ENCODE measurements at regions not wholly inside any gene's neighbourhood (a gene's known extent, or its start where the extent isn't known, plus 50 kb on each side); places are given as distances from the start of the nearest gene placed in this dataset.
A peak's percentile ranks its signal among the peaks of the same experiment; 100 is the strongest.
"Not testable (repeated sequence)": the region's sequence is repeated elsewhere in the genome, so short reads cannot be mapped to it uniquely, and the experiment has no call there.

DNA sequence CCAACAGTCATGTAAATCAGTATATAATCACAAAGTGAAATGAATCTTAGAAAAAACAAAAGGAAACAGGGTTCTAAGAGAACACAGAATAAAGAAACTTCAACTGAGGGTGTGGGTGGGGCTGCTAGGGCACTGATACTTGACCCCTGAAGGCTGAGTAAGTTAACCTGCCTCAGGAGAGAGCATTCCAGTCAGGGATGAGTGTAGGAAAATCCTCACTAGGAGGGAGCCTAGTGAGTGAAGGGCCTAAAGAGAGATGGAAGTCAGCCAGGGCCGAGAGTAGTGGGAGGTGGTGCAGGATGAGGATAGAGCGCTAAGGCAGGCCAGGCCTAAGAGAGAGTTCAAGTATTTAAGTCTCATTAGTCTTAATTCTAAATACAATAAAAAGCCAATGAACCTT lies 342.6 kb downstream of the SATB2 start:
- no peak for TF ChIP-seq POLR2A (IDR thresholded peaks at IDR 0.05; ENCODE audit: low read depth, low read length)
- no peak for FAIRE-seq
- DNase-seq (ENCODE audit: insufficient read length, low spot score): no peak

DNA sequence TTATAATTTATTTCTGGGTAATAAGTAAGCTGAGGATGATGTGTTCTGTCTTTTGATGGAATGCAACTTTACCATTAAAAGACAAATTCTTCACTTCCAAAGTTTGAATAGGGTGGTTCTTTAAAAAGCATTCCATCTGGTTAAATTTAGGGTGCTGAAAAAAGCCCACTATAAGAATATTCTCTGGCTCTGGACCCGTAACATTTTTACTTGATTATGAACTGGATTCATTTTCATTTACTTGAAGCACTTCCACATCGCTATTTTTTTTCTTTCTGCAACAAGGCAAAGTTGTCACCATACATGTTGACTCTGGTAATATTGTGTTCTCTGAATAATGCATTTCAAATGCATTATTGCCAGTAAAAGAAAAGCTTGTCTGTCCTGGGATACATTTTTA lies 344.6 kb downstream of the SATB2 start:
- DNase-seq (ENCODE audit: insufficient read length, low spot score) (no peak), FAIRE-seq (no peak)
- TF ChIP-seq POLR2A (IDR thresholded peaks at IDR 0.05; ENCODE audit: low read depth, low read length): no peak

DNA sequence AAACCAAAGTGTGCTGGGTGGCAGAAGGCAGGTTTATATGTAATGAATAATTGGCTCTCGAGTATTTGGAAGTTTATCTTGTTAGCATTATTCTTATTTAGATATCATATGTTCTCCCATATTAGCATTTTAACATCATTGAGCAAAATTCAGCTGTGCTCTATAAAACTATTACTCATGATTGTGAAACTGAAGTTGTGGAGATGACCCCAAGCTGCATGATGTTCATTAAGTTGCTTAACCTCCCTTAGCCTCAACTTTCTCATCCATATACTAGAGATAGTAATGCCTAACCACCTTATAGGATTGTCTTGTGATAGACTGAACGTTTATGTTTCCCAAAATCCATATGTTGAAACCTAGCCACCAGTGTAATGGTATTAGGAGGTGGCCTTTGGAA lies 346.3 kb downstream of the SATB2 start:
- no peak for TF ChIP-seq POLR2A (IDR thresholded peaks at IDR 0.05; ENCODE audit: low read depth, low read length)
- DNase-seq (ENCODE audit: insufficient read length, low spot score) (no peak), FAIRE-seq (no peak)

DNA sequence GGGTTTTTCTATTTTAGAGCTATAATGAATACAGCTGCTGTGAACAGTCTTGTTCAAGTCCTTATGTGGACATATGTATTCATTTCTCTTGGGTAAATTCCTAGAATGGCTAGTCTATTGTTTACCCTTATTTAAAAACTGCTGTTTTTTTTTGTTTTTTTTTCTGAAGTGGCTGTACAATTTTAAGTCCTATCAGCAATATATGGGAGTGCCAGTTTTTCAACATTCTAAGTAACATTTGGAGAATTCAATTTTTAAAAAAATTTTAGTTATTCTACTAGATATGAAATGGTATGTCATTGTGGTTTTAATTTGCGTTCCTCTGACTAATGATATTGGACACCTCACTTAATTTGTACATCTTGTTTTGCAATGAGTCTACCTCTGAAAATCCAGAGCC lies 349.7 kb downstream of the SATB2 start:
- DNase-seq (ENCODE audit: insufficient read length, low spot score) (no peak), FAIRE-seq (no peak)
- TF ChIP-seq POLR2A (IDR thresholded peaks at IDR 0.05; ENCODE audit: low read depth, low read length): no peak

DNA sequence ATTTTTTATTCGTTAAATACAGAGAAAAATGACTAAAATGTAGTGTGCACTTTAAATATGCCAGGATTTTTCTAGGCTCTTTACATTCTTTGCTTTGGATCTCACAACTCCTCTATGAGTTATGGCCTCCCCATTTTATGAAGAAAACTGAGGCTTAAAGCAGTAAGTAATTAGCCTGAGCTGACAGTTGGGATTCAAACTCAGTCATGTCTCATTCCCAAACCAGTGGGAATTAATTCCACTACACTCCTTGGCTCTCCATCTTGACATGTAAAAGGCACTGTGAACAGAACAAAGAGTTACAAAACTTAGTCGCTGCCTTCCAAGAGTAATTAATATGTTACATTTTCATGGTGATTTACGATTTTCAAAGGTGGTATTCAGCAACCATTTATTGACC lies 351.9 kb downstream of the SATB2 start:
- FAIRE-seq (no peak), DNase-seq (ENCODE audit: insufficient read length, low spot score) (no peak)
- TF ChIP-seq POLR2A (IDR thresholded peaks at IDR 0.05; ENCODE audit: low read depth, low read length): no peak

DNA sequence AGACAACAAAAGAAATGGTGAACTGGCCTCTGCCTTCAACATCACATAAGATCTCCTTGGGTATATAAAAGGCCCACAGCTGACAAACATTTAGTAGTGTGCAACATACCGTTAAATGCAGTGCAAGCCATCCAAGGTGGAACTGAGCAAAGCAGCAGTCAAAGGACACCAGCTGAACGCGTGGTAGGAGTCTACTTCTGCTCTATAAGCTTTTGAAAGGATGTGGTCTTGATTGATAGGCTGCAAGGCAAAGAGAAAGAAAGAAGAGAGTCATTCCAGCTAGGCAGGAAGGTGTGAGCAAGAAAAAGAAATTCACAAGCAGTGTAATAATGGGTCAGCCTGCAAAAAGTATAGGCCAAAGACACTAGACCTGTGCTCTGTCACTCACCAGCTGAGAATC lies 356.3 kb downstream of the SATB2 start:
- no peak for DNase-seq (ENCODE audit: insufficient read length, low spot score)
- no peak for FAIRE-seq
- TF ChIP-seq POLR2A (IDR thresholded peaks at IDR 0.05; ENCODE audit: low read depth, low read length): no peak

DNA sequence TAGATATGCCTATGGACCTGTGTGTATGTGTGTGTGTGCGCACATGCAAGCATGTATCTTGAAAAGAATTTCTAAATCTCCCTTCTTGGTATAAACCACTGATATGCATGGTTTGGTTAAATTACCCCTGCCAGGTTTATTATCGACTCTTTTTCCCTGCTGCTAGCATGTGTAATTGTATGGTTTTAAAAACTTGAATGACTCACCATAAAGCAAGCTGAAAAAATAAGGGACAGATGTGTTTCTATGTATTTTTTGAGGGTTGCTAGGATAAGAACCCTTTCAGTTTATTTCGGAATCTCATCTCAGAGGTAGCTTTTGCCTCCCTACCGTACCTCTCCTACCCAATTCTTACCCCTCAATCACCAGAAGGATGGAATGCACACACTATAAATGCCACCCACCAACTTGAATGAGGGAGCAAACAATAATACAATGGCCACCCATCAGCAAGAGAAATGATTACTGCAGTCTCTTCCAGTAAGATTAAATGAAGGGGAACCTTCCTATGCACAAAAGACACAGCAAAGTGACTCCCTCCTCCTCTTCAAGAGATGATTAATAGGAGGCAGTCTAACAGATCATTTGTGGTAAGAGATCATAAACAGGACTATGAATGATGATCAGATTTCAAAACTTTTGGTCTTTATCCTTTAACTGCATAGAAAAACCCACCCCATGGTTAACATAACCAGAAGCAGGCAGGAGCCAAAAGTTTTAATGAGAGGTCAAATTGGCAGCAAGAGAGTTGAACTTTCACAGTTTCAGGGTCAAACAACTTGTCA lies 357.2 kb downstream of the SATB2 start:
- TF ChIP-seq POLR2A (IDR thresholded peaks at IDR 0.05; ENCODE audit: low read depth, low read length): no peak
- DNase-seq (ENCODE audit: insufficient read length, low spot score) (no peak), FAIRE-seq (no peak)

DNA sequence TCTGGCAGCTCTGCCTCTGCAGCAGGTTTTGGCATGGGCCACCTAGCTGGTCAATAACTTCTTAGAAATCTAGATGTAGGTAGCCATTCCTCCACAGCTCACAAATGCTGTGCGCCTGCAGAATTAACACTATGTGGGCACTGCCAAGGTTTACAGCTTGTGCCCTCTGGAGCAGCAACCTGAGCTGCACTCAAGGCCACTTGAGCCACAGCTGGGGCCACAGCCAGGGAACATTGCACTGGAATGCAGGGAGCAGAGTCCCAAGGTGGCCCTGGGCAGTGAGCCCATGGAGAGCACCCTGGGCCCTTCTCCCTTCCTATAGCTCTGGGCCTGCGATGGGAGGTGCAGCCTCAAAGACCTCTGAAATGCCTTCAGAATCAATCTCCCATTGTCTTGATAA lies 365.3 kb downstream of the SATB2 start:
- FAIRE-seq: no peak
- TF ChIP-seq POLR2A (IDR thresholded peaks at IDR 0.05; ENCODE audit: low read depth, low read length): no peak

DNA sequence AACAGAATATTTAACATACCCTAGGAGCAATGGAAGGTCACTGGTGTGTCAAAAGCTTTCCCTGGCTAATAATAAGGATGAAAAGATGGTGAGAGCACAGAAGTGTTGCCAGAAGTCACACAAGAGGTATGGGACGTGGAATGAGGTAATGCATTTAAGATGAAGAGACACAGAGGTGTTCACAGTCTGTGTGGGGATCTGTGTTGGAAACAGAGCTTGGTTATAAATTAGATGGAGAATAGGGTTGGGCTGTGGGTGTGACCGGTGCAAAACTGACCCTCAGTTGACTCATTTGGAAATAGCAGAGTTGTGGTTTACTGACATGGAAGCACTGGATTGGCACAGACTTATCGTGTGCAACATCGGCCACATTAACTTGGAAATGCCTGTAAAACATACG lies 372.5 kb downstream of the SATB2 start:
- DNase-seq (ENCODE audit: insufficient read length, low spot score) (no peak), FAIRE-seq (peak; percentile 95)
- no peak for TF ChIP-seq POLR2A (IDR thresholded peaks at IDR 0.05; ENCODE audit: low read depth, low read length)

More for the DNA sequence above, 365.3 kb downstream of the SATB2 start:
- no peak for DNase-seq (ENCODE audit: insufficient read length, low spot score)

DNA sequence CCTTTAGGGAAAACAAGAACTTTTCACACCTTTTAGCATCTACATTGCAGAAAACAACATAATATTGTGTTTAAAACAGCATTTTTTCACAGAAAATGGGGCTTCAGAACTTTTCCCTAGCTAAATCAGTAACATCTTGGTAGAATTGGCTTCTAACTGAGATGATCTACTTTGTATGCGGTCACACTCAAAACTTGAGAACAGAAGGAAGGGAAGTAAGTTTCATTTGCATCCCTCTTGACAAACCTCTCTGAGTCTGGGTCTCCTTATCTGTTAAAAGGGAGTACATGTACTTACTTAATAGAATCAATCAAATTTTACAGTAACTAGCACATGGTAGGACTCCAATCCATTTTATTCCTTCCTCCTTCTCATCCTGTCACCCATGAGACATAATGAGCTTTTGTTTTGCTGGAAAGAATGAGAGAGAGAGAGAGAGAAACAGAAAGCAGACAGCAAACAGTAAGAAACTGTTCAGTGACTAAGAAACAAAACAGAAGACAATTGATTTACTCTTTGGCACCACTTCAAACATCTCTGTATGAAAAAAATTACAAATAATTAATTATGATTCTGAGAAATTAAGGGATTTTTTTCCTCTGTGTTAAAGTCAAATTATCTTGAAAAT lies 387.3 kb downstream of the SATB2 start:
- DNase-seq (ENCODE audit: insufficient read length, low spot score): no peak
- TF ChIP-seq POLR2A (IDR thresholded peaks at IDR 0.05; ENCODE audit: low read depth, low read length): no peak
- peak; percentile 36 for FAIRE-seq

DNA sequence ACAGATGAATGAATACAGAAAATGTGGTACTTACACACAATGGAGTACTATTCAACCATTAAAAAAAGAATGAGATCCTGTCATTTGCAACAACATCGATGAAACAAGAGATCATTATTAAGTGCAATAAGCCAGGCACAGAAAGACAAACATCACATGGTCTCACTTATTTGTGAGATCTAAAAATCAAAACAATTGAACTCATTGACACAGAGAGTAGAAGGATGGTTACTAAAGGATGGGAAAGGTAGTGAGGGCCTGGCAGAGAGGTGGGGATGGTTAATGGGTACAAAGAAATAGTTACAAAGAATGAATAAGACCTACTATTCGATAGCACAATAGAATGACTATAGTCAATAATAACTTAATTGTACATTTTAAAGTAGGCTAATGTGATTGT lies 393.5 kb downstream of the SATB2 start:
- FAIRE-seq (no peak), DNase-seq (ENCODE audit: insufficient read length, low spot score) (no peak)
- TF ChIP-seq POLR2A (IDR thresholded peaks at IDR 0.05; ENCODE audit: low read depth, low read length): no peak

DNA sequence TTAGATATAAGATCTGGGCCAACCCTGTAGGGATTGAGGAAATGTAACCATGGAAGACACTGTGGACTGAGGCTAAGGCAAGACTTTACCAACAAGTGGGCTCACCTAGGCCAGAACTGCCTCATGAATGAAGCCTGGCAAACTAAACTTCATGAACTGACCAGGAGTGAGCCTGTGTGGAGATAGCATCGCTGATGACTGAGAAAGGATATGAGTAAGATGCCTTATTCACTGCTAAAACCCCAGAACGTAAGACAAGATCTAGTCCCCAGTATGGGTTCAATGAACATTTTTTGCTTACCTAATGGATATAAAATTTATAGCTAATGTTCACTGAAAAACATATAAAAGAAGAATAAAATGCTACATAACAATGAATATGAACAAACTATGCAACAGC lies 399.8 kb downstream of the SATB2 start:
- TF ChIP-seq POLR2A (IDR thresholded peaks at IDR 0.05; ENCODE audit: low read depth, low read length): no peak
- DNase-seq (ENCODE audit: insufficient read length, low spot score) (no peak), FAIRE-seq (no peak)

DNA sequence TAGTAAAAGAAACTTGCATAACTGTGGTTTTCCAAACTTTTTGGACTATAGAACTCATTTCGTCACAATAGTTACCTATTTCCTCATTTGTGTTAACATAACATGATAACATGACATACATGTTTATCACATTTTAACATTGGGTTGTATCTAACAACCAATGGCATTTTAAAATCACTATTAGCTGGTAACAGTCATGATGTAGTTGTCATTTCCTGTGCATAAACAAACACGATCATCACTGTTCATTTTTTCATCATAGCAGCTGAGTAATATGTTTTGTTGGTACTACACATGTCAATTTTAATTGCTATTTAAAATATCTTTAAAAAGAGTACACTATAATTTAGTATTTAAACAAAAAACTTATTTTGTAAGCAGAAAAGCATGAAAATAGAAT lies 402.4 kb downstream of the SATB2 start:
- FAIRE-seq (no peak), DNase-seq (ENCODE audit: insufficient read length, low spot score) (no peak)
- no peak for TF ChIP-seq POLR2A (IDR thresholded peaks at IDR 0.05; ENCODE audit: low read depth, low read length)

DNA sequence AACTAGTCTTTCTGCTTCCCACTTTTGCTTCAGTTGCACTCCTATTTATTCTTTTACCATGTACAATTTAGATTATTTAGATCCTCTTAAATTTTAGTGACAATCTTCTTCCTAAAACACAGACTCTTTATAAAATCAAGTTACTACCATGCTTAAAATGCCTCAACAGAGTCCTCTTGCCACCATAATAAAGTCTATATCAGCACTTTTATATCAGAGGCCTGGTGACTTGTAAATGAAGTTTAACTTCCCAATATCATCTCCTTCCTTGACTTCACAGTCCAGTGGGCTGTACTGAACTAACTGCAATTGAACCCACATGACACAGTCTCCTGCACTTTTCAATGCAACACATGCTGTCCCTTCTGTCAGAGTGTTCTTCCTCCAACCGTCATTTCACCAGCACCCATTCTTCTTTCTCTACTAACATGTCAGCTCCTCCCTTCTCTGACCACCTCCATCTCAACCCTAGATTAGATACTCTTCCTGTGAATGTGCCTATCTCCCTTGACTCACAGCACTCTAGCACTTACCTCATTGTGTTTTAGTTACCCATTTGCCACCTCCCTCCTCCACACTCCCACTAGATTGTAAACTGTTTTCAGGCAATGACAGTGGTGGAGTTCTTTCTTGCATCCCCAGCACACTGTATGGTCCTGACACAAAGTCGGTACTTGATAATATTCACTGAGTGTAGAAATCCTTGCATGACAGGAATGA lies 414.9 kb downstream of the SATB2 start:
- no peak for FAIRE-seq

DNA sequence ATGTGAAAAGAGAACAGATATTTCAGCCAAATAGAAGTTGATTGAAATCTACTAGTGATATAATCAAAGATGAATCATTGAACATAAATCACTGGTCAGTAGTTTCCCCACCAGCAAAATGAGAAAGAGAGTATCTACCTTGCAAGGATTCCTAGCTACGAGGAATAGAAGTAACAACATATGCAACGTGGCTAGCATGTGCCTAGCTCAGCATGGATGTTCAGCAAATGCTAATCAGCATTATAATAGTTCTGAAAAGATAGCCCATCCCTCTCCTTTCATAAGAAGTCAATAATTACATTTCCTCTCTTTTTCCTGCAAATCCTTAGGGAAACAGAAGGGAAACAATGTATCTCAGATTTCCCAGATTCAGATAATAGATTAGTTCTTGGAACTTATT lies 417.2 kb downstream of the SATB2 start:
- TF ChIP-seq POLR2A (IDR thresholded peaks at IDR 0.05; ENCODE audit: low read depth, low read length): no peak
- no peak for DNase-seq (ENCODE audit: insufficient read length, low spot score)
- FAIRE-seq: peak; percentile 11

More for the DNA sequence above, 414.9 kb downstream of the SATB2 start:
- no peak for TF ChIP-seq POLR2A (IDR thresholded peaks at IDR 0.05; ENCODE audit: low read depth, low read length)
- no peak for DNase-seq (ENCODE audit: insufficient read length, low spot score)

DNA sequence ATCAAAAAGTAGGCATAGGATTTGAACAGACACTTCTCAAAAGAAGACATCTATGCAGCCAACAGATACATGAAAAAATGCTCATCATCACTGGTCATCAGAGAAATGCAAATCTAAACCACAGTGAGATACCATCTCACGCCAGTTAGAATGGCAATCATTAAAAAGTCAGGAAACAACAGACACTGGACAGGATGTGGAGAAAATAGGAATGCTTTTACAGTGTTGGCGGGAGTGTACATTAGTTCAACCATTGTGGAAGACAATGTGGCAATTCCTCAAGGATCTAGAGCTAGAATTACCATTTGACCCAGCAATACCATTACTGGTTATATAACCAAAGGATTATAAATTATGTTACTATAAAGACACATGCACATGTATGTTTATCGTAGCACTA lies 424.0 kb downstream of the SATB2 start:
- DNase-seq (ENCODE audit: insufficient read length, low spot score); FAIRE-seq: not testable (repeated sequence)
